GM12874 (cell line): ENCODE measurements at regions not wholly inside any gene's neighbourhood (a gene's known extent, or its start where the extent isn't known, plus 50 kb on each side); places are given as distances from the start of the nearest gene placed in this dataset.

Source experiments
- TF ChIP-seq, protein P1 (sequence below): IDR thresholded peaks from 2 replicates; pipeline ENCODE4 v1.5.1; 2011; ENCODE audit warnings: low read depth, mild to moderate bottlenecking, control low read depth, low read length, moderate library complexity; ENCODE audit not compliant: insufficient read depth

DNA sequence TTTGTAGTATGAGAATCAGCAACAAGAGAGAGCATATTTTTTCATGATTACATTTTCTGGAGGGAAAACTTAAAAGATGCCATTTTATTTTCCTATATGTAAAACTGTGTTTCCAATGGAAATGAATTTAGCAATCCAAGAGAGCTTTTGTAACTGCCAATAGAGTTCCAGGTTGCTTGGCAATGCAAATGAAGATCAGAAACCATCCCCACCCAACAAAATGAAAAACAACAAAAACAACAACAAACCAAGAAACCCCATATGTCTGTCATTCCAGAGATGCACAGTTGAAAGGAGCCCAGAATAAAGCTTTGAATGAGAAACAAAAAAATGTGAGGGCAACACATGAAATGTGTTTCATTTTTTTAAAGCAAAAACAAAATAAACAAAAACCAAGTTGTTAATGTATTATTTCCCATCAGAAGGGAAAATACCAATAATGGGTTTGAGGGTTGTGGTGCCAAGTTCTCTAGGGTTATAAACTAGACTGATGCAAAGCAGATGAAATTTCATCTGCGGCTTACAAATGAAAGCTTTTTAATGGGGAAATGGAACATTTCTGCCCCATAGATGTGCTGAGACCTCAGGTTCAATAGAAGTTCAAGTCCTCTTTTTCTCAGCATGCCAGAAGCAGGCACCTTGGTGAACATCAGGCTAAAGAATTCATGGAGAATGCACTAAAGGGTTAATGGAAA lies 121.5 kb upstream of the MCHR2 start:
- TF ChIP-seq, protein P1, sequence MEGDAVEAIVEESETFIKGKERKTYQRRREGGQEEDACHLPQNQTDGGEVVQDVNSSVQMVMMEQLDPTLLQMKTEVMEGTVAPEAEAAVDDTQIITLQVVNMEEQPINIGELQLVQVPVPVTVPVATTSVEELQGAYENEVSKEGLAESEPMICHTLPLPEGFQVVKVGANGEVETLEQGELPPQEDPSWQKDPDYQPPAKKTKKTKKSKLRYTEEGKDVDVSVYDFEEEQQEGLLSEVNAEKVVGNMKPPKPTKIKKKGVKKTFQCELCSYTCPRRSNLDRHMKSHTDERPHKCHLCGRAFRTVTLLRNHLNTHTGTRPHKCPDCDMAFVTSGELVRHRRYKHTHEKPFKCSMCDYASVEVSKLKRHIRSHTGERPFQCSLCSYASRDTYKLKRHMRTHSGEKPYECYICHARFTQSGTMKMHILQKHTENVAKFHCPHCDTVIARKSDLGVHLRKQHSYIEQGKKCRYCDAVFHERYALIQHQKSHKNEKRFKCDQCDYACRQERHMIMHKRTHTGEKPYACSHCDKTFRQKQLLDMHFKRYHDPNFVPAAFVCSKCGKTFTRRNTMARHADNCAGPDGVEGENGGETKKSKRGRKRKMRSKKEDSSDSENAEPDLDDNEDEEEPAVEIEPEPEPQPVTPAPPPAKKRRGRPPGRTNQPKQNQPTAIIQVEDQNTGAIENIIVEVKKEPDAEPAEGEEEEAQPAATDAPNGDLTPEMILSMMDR: no peak

DNA sequence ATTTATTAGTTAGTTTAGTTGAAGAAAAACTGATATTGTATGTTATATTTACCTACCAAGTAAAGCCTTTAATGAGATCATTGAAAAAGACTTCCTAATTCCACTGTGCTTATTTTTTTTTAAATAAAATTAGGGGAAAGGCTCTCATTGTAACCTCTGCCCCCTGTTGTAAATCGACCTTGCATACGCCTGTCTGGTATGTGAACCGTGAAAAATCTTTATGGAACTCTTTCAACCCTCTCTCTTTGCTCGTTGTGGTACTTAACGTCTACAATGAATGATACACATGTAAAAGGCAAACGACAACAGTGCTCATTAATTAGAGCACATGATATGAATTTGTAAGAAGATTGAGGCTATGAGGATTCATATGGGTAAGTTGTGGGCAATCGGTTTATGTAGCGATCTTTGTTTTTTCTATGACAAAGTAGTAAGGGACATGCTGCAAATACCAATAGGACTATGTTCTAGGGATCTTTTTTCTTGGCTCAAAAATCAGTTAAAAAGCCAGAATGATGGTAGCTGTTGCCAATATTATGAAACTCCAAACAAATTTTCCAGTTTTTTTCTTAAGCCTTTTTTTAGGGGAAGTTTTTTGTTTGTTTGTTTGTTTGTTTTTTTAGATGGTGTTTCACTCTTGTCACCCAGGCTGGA lies 119.0 kb upstream of the MCHR2 start:
- TF ChIP-seq, protein P1: no peak

DNA sequence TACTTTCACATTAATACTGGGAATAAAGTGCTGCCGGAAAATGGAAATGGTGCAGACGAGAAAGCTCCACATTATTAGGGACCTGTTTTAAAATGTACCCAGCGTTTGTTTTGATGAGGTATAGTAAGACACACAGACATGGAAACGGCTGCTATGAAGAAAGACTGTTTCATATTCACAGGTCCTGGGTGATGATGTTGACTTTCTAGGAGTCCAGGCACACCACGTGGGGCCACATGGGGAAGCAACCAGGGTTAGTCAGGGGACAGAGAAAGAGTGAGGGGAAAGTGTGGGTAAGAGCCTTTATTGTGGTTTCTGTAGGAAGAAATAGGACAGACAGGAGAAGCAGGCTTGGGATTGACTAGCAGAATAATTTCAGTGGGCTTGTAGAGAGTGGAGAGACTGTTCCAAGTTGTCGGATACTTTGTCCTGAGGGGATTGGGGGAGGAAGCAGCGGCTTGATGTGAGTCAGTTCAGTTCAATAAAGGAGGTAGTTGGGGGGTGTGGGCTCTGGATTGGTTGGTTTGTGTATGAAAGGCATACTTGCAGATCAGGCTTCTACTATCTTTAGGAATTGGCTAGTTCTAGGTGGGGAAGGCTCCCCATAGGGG lies 112.0 kb upstream of the MCHR2 start:
- TF ChIP-seq, protein P1: no peak

DNA sequence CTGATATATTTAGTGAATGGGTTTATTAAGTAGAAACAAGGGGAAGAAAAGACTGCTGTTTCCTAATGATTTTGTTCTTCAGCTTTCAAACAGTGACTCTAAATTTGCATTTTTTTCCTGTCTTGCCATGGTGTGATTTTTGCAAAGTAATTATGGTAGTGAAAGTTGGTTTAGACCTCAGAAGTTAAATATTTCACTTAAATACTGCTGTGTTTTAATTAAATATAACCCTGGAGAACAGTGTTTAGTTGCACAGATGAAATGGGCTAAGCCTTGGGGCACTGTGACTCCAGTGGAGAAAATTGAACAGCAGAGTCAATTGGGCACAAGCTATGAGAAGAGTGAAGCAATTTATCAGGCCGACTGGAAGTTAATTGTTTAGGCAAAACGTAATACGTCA lies 111.1 kb upstream of the MCHR2 start:
- TF ChIP-seq, protein P1: no peak

DNA sequence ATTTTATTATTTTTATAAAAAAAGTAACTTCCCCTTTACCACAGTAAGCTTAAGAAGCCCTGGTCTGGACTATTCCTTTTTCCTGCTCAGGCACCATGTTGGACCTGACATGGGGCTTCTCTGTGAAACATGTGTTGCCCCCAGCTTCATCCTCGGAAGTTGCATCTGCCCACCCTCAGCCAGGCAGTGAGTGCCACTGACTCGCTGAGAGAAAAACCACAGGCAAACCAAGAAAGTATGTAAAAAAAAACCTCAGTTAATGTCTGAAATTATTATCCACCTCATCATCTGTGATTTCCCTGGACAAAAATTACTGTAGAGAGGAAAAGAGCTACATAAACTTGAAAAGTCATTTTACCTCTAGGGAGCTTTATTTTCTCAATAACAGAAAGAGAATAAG lies 109.9 kb upstream of the MCHR2 start:
- TF ChIP-seq, protein P1: no peak

DNA sequence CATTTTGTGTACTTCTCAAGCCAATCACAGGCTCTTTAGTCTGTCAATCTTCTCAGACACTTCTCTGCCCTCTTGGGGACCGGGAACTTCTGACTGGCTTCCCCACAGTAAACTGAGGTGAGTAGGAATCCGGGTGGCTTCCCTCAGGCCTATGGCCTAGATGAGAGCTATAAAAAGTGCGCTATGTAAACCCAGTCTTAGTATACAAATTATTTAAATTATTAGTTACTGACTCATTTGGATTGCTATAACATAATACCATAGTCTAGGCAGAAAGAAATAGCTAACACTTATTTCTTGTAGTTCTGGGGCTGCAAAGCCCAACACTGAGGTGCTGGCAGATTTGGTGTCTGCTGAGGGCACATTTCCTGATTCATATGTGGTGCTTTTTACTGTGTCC lies 109.2 kb upstream of the MCHR2 start:
- TF ChIP-seq, protein P1: no peak

DNA sequence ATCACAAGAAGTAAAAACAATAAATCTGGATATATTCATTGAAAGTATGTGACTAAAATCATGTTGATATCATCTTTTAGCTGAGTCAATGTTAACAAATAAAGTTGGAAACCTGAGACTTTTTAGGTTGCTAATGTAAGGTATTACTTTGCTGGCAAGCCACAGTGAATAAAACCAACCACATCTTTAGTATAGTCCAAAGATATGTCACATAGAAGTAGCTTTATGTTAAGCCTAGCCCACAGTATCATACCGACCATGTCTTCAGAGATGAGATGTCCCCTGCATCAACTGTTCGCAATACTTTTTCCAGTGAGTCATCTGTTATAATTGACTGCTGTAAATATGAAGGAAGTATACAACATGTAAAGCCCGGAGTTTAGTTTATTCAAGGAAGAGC lies 107.6 kb upstream of the MCHR2 start:
- TF ChIP-seq, protein P1: no peak
